H1 (cell line): ENCODE measurements at regions not wholly inside any gene's neighbourhood (a gene's known extent, or its start where the extent isn't known, plus 50 kb on each side); places are given as distances from the start of the nearest gene placed in this dataset.

Experiments
- CTCF ChIA-PET: fragments of 300-600 bp; sonication (Branson Sonifier 250); formaldehyde crosslinking; loops from one replicate; lab custom pipeline; 2021; ENCODE audit not compliant: partially characterized antibody; lab: Charles Lee
- POLR2A ChIA-PET: fragments of 300-600 bp; sonication (Branson Sonifier 250); formaldehyde crosslinking; loops from one replicate; lab custom pipeline; 2021; ENCODE audit warnings: inconsistent platforms; ENCODE audit not compliant: partially characterized antibody; lab: Charles Lee
- DNase-seq, 2 experiments: peaks; one replicate each; pipeline versions ENCODE4 v3.0.0 to v3.0.0-alpha.2; 2010 to 2022; ENCODE audit warnings: low spot score in 2 of 2, low read depth in 1 of 2, mixed read lengths in 1 of 2
- FAIRE-seq: peaks from 2 replicates; lab custom pipeline; 2011; peaks lifted over from hg19 to GRCh38; lab: Jason Lieb, UNC
- H2AFZ ChIP-seq: 2 replicates; pipeline ENCODE4 v1.8.1; 2012; ENCODE audit warnings: low read length, inconsistent platforms
- H2AK5ac ChIP-seq: 2 replicates; pipeline ENCODE4 v1.6.1; 2013; ENCODE audit warnings: low read depth, low read length
- H2BK120ac ChIP-seq: replicated peaks from 2 replicates; pipeline ENCODE3; 2013; ENCODE audit warnings: low read depth, low read length, inconsistent platforms
- H2BK12ac ChIP-seq: 2 replicates; pipeline ENCODE4 v1.6.1; 2013; ENCODE audit warnings: low read depth, low read length
- H2BK15ac ChIP-seq: 2 replicates; pipeline ENCODE4 v1.6.1; 2013; ENCODE audit warnings: low read length
- H2BK20ac ChIP-seq: 2 replicates; pipeline ENCODE4 v1.6.1; 2013; ENCODE audit warnings: low read length
- H2BK5ac ChIP-seq: 2 replicates; pipeline ENCODE4 v1.6.1; 2013; ENCODE audit warnings: low read depth, low read length
- H3K14ac ChIP-seq: 2 replicates; pipeline ENCODE4 v1.6.1; 2013; ENCODE audit warnings: inconsistent platforms; ENCODE audit not compliant: insufficient read length
- H3K18ac ChIP-seq: 2 replicates; pipeline ENCODE4 v1.6.1; 2013; ENCODE audit warnings: low read length; ENCODE audit errors: extremely low read depth
- H3K23ac ChIP-seq: 2 replicates; pipeline ENCODE4 v1.6.1; 2013; ENCODE audit warnings: inconsistent platforms; ENCODE audit not compliant: insufficient read length
- H3K23me2 ChIP-seq: 2 replicates; pipeline ENCODE4 v1.6.1; 2013; ENCODE audit warnings: low read depth, low read length
- H3K27ac ChIP-seq: 2 replicates; pipeline ENCODE4 v1.6.1; 2011; ENCODE audit warnings: low read depth, low read length, inconsistent platforms
- H3K27me3 ChIP-seq, 4 experiments: replicated peaks in 1 of 4; 1 replicate in 1 of 4; 2 replicates in 3 of 4; pipeline versions ENCODE4 v1.6.1 to v1.8.1; 2011 to 2013; ENCODE audit warnings: low read length in 3 of 4, mild to moderate bottlenecking in 3 of 4, inconsistent platforms in 2 of 4, mixed read lengths in 2 of 4, moderate library complexity in 1 of 4; ENCODE audit not compliant: control insufficient read depth in 3 of 4, insufficient read depth in 3 of 4; ENCODE audit errors: extremely low read depth in 1 of 4
- H3K36me3 ChIP-seq, 4 experiments: 2 replicates each; pipeline versions ENCODE4 v1.6.1 to v1.8.1; 2011 to 2013; ENCODE audit warnings: mild to moderate bottlenecking in 4 of 4, low read length in 3 of 4, moderate library complexity in 2 of 4, control low read depth in 1 of 4, inconsistent platforms in 1 of 4; ENCODE audit not compliant: insufficient read depth in 4 of 4, control insufficient read depth in 2 of 4
- H3K4ac ChIP-seq: replicated peaks from 2 replicates; pipeline ENCODE3; 2013; ENCODE audit warnings: low read length, low read depth, mixed read lengths, inconsistent platforms; ENCODE audit not compliant: insufficient read length
- H3K4me1 ChIP-seq, 4 experiments: replicated peaks in 1 of 4; 1 replicate in 1 of 4; 2 replicates in 3 of 4; pipeline versions ENCODE4 v1.6.1 to v1.8.1; 2011 to 2013; ENCODE audit warnings: low read length in 3 of 4, inconsistent platforms in 2 of 4, mixed read lengths in 1 of 4; ENCODE audit not compliant: insufficient read depth in 4 of 4, control insufficient read depth in 3 of 4
- H3K4me2 ChIP-seq, 2 experiments: 2 replicates each; pipeline versions ENCODE4 v1.6.1 to v1.8.1; 2011 to 2013; ENCODE audit warnings: low read depth in 2 of 2, low read length in 2 of 2, control low read depth in 1 of 2, inconsistent platforms in 1 of 2, mild to moderate bottlenecking in 1 of 2; ENCODE audit not compliant: insufficient read depth in 1 of 2
- H3K4me3 ChIP-seq, 4 experiments: fragments of 200-600, 300-600 bp in 1 of 4; sonication (generic), shearing (Covaris generic), sonication (Bioruptor Twin) in 1 of 4; 2 replicates each; pipeline versions ENCODE4 v1.5.1 to v1.8.1; 2011 to 2016; ENCODE audit warnings: low read length in 4 of 4, low read depth in 3 of 4, control low read depth in 2 of 4, inconsistent platforms in 2 of 4, mild to moderate bottlenecking in 2 of 4, mixed read lengths in 1 of 4, moderate library complexity in 1 of 4; ENCODE audit not compliant: insufficient read depth in 2 of 4; ENCODE audit errors: extremely low read depth in 1 of 4
- H3K56ac ChIP-seq: replicated peaks from 2 replicates; pipeline ENCODE3; 2013; ENCODE audit warnings: low read depth, mild to moderate bottlenecking, mixed read lengths, low read length, inconsistent platforms; ENCODE audit not compliant: insufficient read length
- H3K79me1 ChIP-seq: 2 replicates; pipeline ENCODE4 v1.6.1; 2013; ENCODE audit warnings: low read depth, low read length, control low read depth
- H3K79me2 ChIP-seq, 2 experiments: 2 replicates each; pipeline versions ENCODE4 v1.6.1 to v1.8.1; 2012 to 2013; ENCODE audit warnings: low read length in 2 of 2, mild to moderate bottlenecking in 2 of 2, inconsistent platforms in 1 of 2; ENCODE audit not compliant: insufficient read depth in 2 of 2, control insufficient read depth in 1 of 2
- H3K9ac ChIP-seq, 4 experiments: replicated peaks in 1 of 4; 1 replicate in 1 of 4; 2 replicates in 3 of 4; pipeline versions ENCODE4 v1.6.1 to v1.8.1; 2011 to 2013; ENCODE audit warnings: low read depth in 3 of 4, low read length in 3 of 4, control low read depth in 2 of 4, mild to moderate bottlenecking in 2 of 4, moderate library complexity in 2 of 4, inconsistent platforms in 1 of 4; ENCODE audit errors: extremely low read depth in 1 of 4
- H3K9me3 ChIP-seq, 2 experiments: 2 replicates each; pipeline versions ENCODE4 v1.6.1 to v1.8.1; 2012 to 2013; ENCODE audit warnings: mild to moderate bottlenecking in 2 of 2, moderate library complexity in 2 of 2, control low read depth in 1 of 2, inconsistent platforms in 1 of 2, low read depth in 1 of 2, low read length in 1 of 2, mixed read lengths in 1 of 2; ENCODE audit not compliant: insufficient read depth in 2 of 2
- H4K20me1 ChIP-seq, 2 experiments: replicated peaks in 1 of 2; 2 replicates each; pipeline versions ENCODE3 to v1.8.1; 2011 to 2013; ENCODE audit warnings: inconsistent platforms in 2 of 2, low read length in 2 of 2, mild to moderate bottlenecking in 1 of 2; ENCODE audit not compliant: insufficient read depth in 2 of 2, control insufficient read depth in 1 of 2
- H4K5ac ChIP-seq: 2 replicates; pipeline ENCODE4 v1.6.1; 2013; ENCODE audit warnings: low read length, low read depth, mixed read lengths, inconsistent platforms; ENCODE audit not compliant: insufficient read length
- H4K8ac ChIP-seq: 2 replicates; pipeline ENCODE4 v1.8.0; 2013; ENCODE audit warnings: mild to moderate bottlenecking, moderate library complexity, low read length, inconsistent platforms; ENCODE audit not compliant: insufficient read depth; ENCODE audit errors: extremely low read depth
- H4K91ac ChIP-seq: replicated peaks from 2 replicates; pipeline ENCODE3; 2013; ENCODE audit warnings: low read length, mixed read lengths, inconsistent platforms; ENCODE audit not compliant: insufficient read length
- BRCA1 ChIP-seq: IDR thresholded peaks from 2 replicates; pipeline ENCODE4 v1.6.1; 2012; ENCODE audit warnings: low read depth, low read length, improper control_type of control experiment
- CBX5 ChIP-seq: fragments of 300-800, 300-1000 bp; sonication (generic); IDR thresholded peaks from 2 replicates; pipeline ENCODE4 v1.7.1; 2016; ENCODE audit warnings: antibody characterized with exemption, low read length, low read depth
- CTBP2 ChIP-seq: IDR thresholded peaks from 2 replicates; pipeline ENCODE4 v1.7.0; 2011; ENCODE audit warnings: borderline replicate concordance, mild to moderate bottlenecking, moderate library complexity, mixed read lengths, low read length; ENCODE audit not compliant: insufficient read depth, insufficient read length
- EP300 ChIP-seq, 2 experiments: IDR thresholded peaks; 1 replicate in 1 of 2; 2 replicates in 1 of 2; pipeline ENCODE4 v1.6.1; 2011 to 2012; ENCODE audit warnings: low read depth in 2 of 2, low read length in 2 of 2, mild to moderate bottlenecking in 2 of 2, borderline replicate concordance in 1 of 2, inconsistent platforms in 1 of 2, moderate library complexity in 1 of 2
- KDM4A ChIP-seq: IDR thresholded peaks from one replicate; pipeline ENCODE4 v1.7.1; 2012; ENCODE audit warnings: low read depth, mild to moderate bottlenecking, moderate library complexity, low read length, inconsistent platforms; ENCODE audit not compliant: severe bottlenecking
- SP2 ChIP-seq: IDR thresholded peaks from 2 replicates; pipeline ENCODE4 v1.6.1; 2012; ENCODE audit warnings: mild to moderate bottlenecking, low read length, inconsistent platforms
- SP4 ChIP-seq: IDR thresholded peaks from 2 replicates; pipeline ENCODE4 v1.6.1; 2012; ENCODE audit warnings: low read length, inconsistent platforms
- SRF ChIP-seq: IDR thresholded peaks from 2 replicates; pipeline ENCODE4 v1.6.1; 2011; ENCODE audit warnings: mild to moderate bottlenecking, low read depth, low read length, moderate library complexity
- WGBS, 2 experiments: shearing (Covaris generic) in 1 of 2; methylation state at CpG; one replicate each; pipeline versions ENCODE4 v1.1.6 to v1.1.7; 2013 to 2015; ENCODE audit warnings: low lambda C conversion rate in 2 of 2, mixed read lengths in 2 of 2, inconsistent platforms in 1 of 2, low coverage in 1 of 2, missing lambda C conversion rate in 1 of 2; ENCODE audit not compliant: insufficient replicate concordance in 2 of 2, insufficient coverage in 1 of 2, insufficient read length in 1 of 2; ENCODE audit errors: extremely low coverage in 1 of 2, missing lambda C conversion rate in 1 of 2; 5-methylcytosine and 5-hydroxymethylcytosine counted together
- TF ChIP-seq, protein P1 (sequence below): IDR thresholded peaks from 2 replicates; pipeline ENCODE4 v1.6.1; 2012; ENCODE audit warnings: inconsistent platforms
- TF ChIP-seq, protein P2 (sequence below), 3 experiments: IDR thresholded peaks; 1 replicate in 2 of 3; 2 replicates in 1 of 3; pipeline versions ENCODE4 v1.5.1 to v1.6.1; 2011; ENCODE audit warnings: low read length in 3 of 3, mild to moderate bottlenecking in 3 of 3, inconsistent platforms in 2 of 3, low read depth in 1 of 3, moderate library complexity in 1 of 3; ENCODE audit not compliant: insufficient read depth in 1 of 3; ENCODE audit errors: control extremely low read depth in 1 of 3
- TF ChIP-seq, protein P3 (sequence below): IDR thresholded peaks from 2 replicates; pipeline ENCODE4 v1.6.1; 2012; ENCODE audit warnings: inconsistent platforms

DNA sequence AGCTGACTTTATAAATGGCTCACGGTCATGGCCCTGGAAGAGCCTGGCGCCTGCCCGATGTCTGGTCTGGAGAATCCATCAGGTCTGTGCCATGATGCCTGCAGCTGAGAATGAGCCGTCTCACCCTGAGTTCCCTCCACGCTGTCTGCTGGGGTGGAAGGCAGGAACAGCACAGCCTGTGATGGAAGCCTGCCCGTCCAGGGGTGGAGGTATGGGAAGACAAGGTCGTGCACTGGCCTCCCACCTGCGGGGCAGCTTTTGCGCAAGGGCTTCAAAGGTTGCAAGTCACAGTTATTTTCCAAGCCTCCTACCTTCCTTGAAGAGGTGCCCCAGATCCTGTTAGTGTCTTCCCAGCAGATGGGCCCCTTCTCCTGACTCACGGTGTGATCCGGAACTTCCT, 275.5 kb downstream of the FAM43A start:
- no peak overlapping the region for H3K4ac ChIP-seq
- H3K23ac ChIP-seq: no peak overlapping the region
- CTCF ChIA-PET: interaction anchor here (0.9 to 1.2 kb wide), 4 partner anchors 11 to 278 kb away, joined by 3 to 4 read pairs (median 3); no protein-coding TSS in a partner anchor
- H2BK120ac ChIP-seq: no peak overlapping the region
- H2AFZ ChIP-seq: no peak overlapping the region
- DNase-seq (no peak), FAIRE-seq (no peak)
- no peak overlapping the region for H2AK5ac ChIP-seq
- POLR2A ChIA-PET: no interaction called here
- H3K4me2 ChIP-seq: no peak overlapping the region
- H3K27ac ChIP-seq: no peak overlapping the region
- no peaks in the 10 kb centered on the region for H4K20me1 ChIP-seq
- H3K4me1 ChIP-seq: peaks cover 0 to 2% (median 0%) of the 10 kb centered on the region in 4 experiments; a peak in 1 of 7 replicates
- no peak overlapping the region for H3K14ac ChIP-seq
- H2BK20ac ChIP-seq: no peak overlapping the region
- H3K4me3 ChIP-seq: no peak overlapping the region
- H3K18ac ChIP-seq: no peak overlapping the region
- no peak overlapping the region for H2BK12ac ChIP-seq
- H3K79me1 ChIP-seq: no peaks in the 10 kb centered on the region
- no peak overlapping the region for H2BK15ac ChIP-seq
- H3K79me2 ChIP-seq: no peaks in the 10 kb centered on the region
- H3K36me3 ChIP-seq: no peaks in the 10 kb centered on the region
- H3K27me3 ChIP-seq: no peaks in the 10 kb centered on the region
- H3K9me3 ChIP-seq: no peaks in the 10 kb centered on the region
- H4K91ac ChIP-seq: no peak overlapping the region
- H3K23me2 ChIP-seq: no peaks in the 10 kb centered on the region
- no peak overlapping the region for H4K5ac ChIP-seq
- no peak overlapping the region for H2BK5ac ChIP-seq
- H3K9ac ChIP-seq: no peak overlapping the region
- whole genome bisulfite sequencing, 2 experiments: 91% methylated on average over 11 of the region's 11 CpGs; no CpG with 5 or more reads in 1 of the 2 experiments
- H4K8ac ChIP-seq: no peak overlapping the region
- no peak overlapping the region for H3K56ac ChIP-seq
- TF ChIP-seq KDM4A (no peak), SP2 (no peak), EP300 (IDR thresholded peaks at IDR 0.05; ENCODE audit: borderline replicate concordance in 1 of 2, low read depth in 2 of 2, low read length in 2 of 2) (no peak), CBX5 (no peak), CTBP2 (no peak), SP4 (no peak), SRF (no peak), BRCA1 (no peak)
- TF ChIP-seq, protein P1, sequence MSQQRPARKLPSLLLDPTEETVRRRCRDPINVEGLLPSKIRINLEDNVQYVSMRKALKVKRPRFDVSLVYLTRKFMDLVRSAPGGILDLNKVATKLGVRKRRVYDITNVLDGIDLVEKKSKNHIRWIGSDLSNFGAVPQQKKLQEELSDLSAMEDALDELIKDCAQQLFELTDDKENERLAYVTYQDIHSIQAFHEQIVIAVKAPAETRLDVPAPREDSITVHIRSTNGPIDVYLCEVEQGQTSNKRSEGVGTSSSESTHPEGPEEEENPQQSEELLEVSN: no peak
- TF ChIP-seq, protein P2, sequence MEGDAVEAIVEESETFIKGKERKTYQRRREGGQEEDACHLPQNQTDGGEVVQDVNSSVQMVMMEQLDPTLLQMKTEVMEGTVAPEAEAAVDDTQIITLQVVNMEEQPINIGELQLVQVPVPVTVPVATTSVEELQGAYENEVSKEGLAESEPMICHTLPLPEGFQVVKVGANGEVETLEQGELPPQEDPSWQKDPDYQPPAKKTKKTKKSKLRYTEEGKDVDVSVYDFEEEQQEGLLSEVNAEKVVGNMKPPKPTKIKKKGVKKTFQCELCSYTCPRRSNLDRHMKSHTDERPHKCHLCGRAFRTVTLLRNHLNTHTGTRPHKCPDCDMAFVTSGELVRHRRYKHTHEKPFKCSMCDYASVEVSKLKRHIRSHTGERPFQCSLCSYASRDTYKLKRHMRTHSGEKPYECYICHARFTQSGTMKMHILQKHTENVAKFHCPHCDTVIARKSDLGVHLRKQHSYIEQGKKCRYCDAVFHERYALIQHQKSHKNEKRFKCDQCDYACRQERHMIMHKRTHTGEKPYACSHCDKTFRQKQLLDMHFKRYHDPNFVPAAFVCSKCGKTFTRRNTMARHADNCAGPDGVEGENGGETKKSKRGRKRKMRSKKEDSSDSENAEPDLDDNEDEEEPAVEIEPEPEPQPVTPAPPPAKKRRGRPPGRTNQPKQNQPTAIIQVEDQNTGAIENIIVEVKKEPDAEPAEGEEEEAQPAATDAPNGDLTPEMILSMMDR (IDR thresholded peaks at IDR 0.05; ENCODE audit: control extremely low read depth in 1 of 3, insufficient read depth in 1 of 3, low read depth in 1 of 3, low read length in 3 of 3): no peak
- TF ChIP-seq, protein P3, sequence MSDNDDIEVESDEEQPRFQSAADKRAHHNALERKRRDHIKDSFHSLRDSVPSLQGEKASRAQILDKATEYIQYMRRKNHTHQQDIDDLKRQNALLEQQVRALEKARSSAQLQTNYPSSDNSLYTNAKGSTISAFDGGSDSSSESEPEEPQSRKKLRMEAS: no peak
